H9 (cell line): ENCODE measurements at regions not wholly inside any gene's neighbourhood (a gene's known extent, or its start where the extent isn't known, plus 50 kb on each side); places are given as distances from the start of the nearest gene placed in this dataset.

Experiments used
- DNase-seq: peaks from one replicate; pipeline ENCODE4 v3.0.0-alpha.2; 2017
- H2AFZ ChIP-seq: one replicate; pipeline ENCODE4 v1.6.1; 2013; ENCODE audit warnings: mild to moderate bottlenecking, low read length, control low read depth, moderate library complexity
- H2AK5ac ChIP-seq: 2 replicates; pipeline ENCODE4 v1.6.1; 2013; ENCODE audit warnings: low read length, control low read depth, mixed read lengths; ENCODE audit not compliant: insufficient read length
- H2BK120ac ChIP-seq: one replicate; pipeline ENCODE4 v1.6.1; 2013; ENCODE audit warnings: low read depth, mild to moderate bottlenecking, low read length, control low read depth, inconsistent platforms; ENCODE audit not compliant: poor library complexity, severe bottlenecking
- H2BK12ac ChIP-seq: 2 replicates; pipeline ENCODE4 v1.6.1; 2013; ENCODE audit warnings: low read length, control low read depth, mixed read lengths, low read depth; ENCODE audit not compliant: insufficient read length
- H2BK15ac ChIP-seq: 2 replicates; pipeline ENCODE4 v1.6.1; 2013; ENCODE audit warnings: low read depth, low read length, control low read depth
- H2BK20ac ChIP-seq: one replicate; pipeline ENCODE4 v1.6.1; 2013; ENCODE audit warnings: low read depth, mild to moderate bottlenecking, low read length, control low read depth, inconsistent platforms; ENCODE audit not compliant: poor library complexity, severe bottlenecking
- H2BK5ac ChIP-seq: 2 replicates; pipeline ENCODE4 v1.6.1; 2013; ENCODE audit warnings: low read length, control low read depth, mixed read lengths; ENCODE audit not compliant: insufficient read length
- H3K14ac ChIP-seq: 2 replicates; pipeline ENCODE4 v1.6.1; 2013; ENCODE audit warnings: low read length, control low read depth; ENCODE audit not compliant: insufficient read depth
- H3K18ac ChIP-seq: 2 replicates; pipeline ENCODE4 v1.6.1; 2013; ENCODE audit warnings: low read depth, mild to moderate bottlenecking, mixed read lengths, low read length, control low read depth; ENCODE audit not compliant: insufficient read length
- H3K23ac ChIP-seq: 2 replicates; pipeline ENCODE4 v1.6.1; 2013; ENCODE audit warnings: low read length, control low read depth, mixed read lengths, low read depth; ENCODE audit not compliant: insufficient read length
- H3K23me2 ChIP-seq: 2 replicates; pipeline ENCODE4 v1.6.1; 2013; ENCODE audit warnings: low read depth, mild to moderate bottlenecking, mixed read lengths, low read length, control low read depth; ENCODE audit not compliant: insufficient read length, poor library complexity, severe bottlenecking
- H3K27ac ChIP-seq: 2 replicates; pipeline ENCODE4 v1.5.1; 2013; ENCODE audit warnings: low read length, control low read depth, mixed read lengths, low read depth; ENCODE audit not compliant: insufficient read length
- H3K27me3 ChIP-seq: 2 replicates; pipeline ENCODE4 v1.6.1; 2013; ENCODE audit warnings: low read length, control low read depth, inconsistent platforms; ENCODE audit not compliant: insufficient read depth
- H3K4ac ChIP-seq: 2 replicates; pipeline ENCODE4 v1.6.1; 2013; ENCODE audit warnings: low read depth, mild to moderate bottlenecking, control low read depth, inconsistent platforms, low read length, moderate library complexity
- H3K4me1 ChIP-seq: 2 replicates; pipeline ENCODE4 v1.6.1; 2013; ENCODE audit warnings: low read length, control low read depth, inconsistent platforms; ENCODE audit not compliant: insufficient read depth
- H3K4me2 ChIP-seq: 2 replicates; pipeline ENCODE4 v1.6.1; 2013; ENCODE audit warnings: low read length, control low read depth, mixed read lengths; ENCODE audit not compliant: insufficient read length, insufficient read depth
- H3K56ac ChIP-seq: 2 replicates; pipeline ENCODE4 v1.6.1; 2013; ENCODE audit warnings: low read depth, mild to moderate bottlenecking, mixed read lengths, low read length, control low read depth; ENCODE audit not compliant: insufficient read length
- H3K79me1 ChIP-seq: 2 replicates; pipeline ENCODE4 v1.6.1; 2013; ENCODE audit warnings: low read depth, mild to moderate bottlenecking, moderate library complexity, low read length, control low read depth, inconsistent platforms; ENCODE audit not compliant: insufficient read depth, poor library complexity, severe bottlenecking
- H3K79me2 ChIP-seq: 2 replicates; pipeline ENCODE4 v1.6.1; 2013; ENCODE audit warnings: low read length, control low read depth, inconsistent platforms; ENCODE audit not compliant: insufficient read depth
- H3K9ac ChIP-seq: 2 replicates; pipeline ENCODE4 v1.6.1; 2013; ENCODE audit warnings: low read length, control low read depth, mixed read lengths; ENCODE audit not compliant: insufficient read length; ENCODE audit errors: extremely low read depth
- H3K9me3 ChIP-seq: one replicate; pipeline ENCODE4 v1.6.1; 2013; ENCODE audit warnings: low read depth, low read length, inconsistent platforms; ENCODE audit not compliant: control insufficient read depth
- H3T11ph ChIP-seq: one replicate; pipeline ENCODE4 v1.6.1; 2013; ENCODE audit warnings: mild to moderate bottlenecking, low read length, control low read depth, inconsistent platforms
- H4K20me1 ChIP-seq: one replicate; pipeline ENCODE4 v1.6.1; 2013; ENCODE audit not compliant: control insufficient read depth, insufficient read length, insufficient read depth
- H4K5ac ChIP-seq: 2 replicates; pipeline ENCODE4 v1.6.1; 2013; ENCODE audit warnings: low read depth, mild to moderate bottlenecking, mixed read lengths, low read length, control low read depth; ENCODE audit not compliant: insufficient read length
- H4K8ac ChIP-seq: replicated peaks from 2 replicates; pipeline ENCODE4 v1.6.1; 2013; ENCODE audit warnings: low read length, control low read depth, mixed read lengths, low read depth; ENCODE audit not compliant: insufficient read length
- H4K91ac ChIP-seq: 2 replicates; pipeline ENCODE4 v1.6.1; 2013; ENCODE audit warnings: low read depth, mild to moderate bottlenecking, moderate library complexity, mixed read lengths, low read length, control low read depth; ENCODE audit not compliant: insufficient read length
- H3K27ac Mint-ChIP-seq, 3 experiments: 2 replicates in 2 of 3; 3 replicates in 1 of 3; pipeline ENCODE4 v1.8.0; 2020 to 2021; ENCODE audit warnings: mixed read lengths in 3 of 3, mild to moderate bottlenecking in 1 of 3, moderate library complexity in 1 of 3
- H3K27me3 Mint-ChIP-seq: 2 replicates; pipeline ENCODE4 v1.8.0; 2021; ENCODE audit warnings: low read depth, mild to moderate bottlenecking, moderate library complexity, mixed read lengths
- H3K36me3 Mint-ChIP-seq, 3 experiments: 2 replicates in 2 of 3; 3 replicates in 1 of 3; pipeline ENCODE4 v1.8.0; 2020 to 2021; ENCODE audit warnings: low read depth in 3 of 3, mixed read lengths in 3 of 3; ENCODE audit not compliant: insufficient read depth in 1 of 3
- H3K4me1 Mint-ChIP-seq, 2 experiments: 2 replicates each; pipeline ENCODE4 v1.8.0; 2020; ENCODE audit warnings: mixed read lengths in 2 of 2
- H3K4me3 Mint-ChIP-seq, 2 experiments: 2 replicates in 1 of 2; 3 replicates in 1 of 2; pipeline ENCODE4 v1.8.0; 2020 to 2021; ENCODE audit warnings: mild to moderate bottlenecking in 2 of 2, mixed read lengths in 2 of 2, moderate library complexity in 1 of 2
- H3K9me3 Mint-ChIP-seq, 2 experiments: 2 replicates in 1 of 2; 3 replicates in 1 of 2; pipeline ENCODE4 v1.8.0; 2020; ENCODE audit warnings: mild to moderate bottlenecking in 2 of 2, mixed read lengths in 2 of 2, moderate library complexity in 1 of 2
- CTCF ChIP-seq: fragments of 200-600 bp; sonication (generic); conservative IDR thresholded peaks from 3 replicates; pipeline ENCODE4 v1.8.0; 2021; ENCODE audit warnings: antibody characterized with exemption, mild to moderate bottlenecking
- WGBS: extraction: QIAGEN DNeasy Blood & Tissue Kit; methylation state at CpG from one replicate; pipeline ENCODE4 v1.1.7; 2013; ENCODE audit warnings: missing lambda C conversion rate, low lambda C conversion rate, mixed read lengths; ENCODE audit not compliant: insufficient read length; ENCODE audit errors: extremely low coverage; 5-methylcytosine and 5-hydroxymethylcytosine counted together

DNA sequence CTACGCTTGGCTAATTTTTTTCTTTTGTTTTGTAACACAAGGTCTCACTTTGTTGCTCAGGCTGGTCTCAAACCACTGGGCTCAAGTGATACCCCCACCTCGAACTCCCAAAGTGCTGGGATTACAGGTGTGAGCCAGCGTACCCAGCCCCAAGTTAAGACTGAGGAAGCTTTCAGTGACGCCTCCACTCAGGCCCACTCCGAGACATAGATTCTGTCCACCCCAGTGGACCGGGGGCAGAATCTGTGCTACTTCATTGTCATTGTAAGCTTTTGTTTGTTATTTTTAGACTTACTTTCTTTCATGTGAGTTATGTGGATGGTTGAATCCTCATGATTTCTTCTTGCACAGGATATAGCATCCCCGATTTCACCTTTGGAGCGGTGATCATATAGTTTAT lies 156.9 kb upstream of the TSHZ3 start:
- no peaks in the 10 kb centered on the region; the same call in 1 of the 2 replicates for H3K27me3 ChIP-seq
- WGBS: no CpG with 5 or more reads among the region's 8 CpGs

More for the DNA sequence above, 156.9 kb upstream of the TSHZ3 start:
- Histone ChIP-seq H3K79me2 (no peaks in the 10 kb centered on the region), H3K4me2 (no peak overlapping the region), H3K23me2 (no peaks in the 10 kb centered on the region), H3K56ac (no peak overlapping the region), H4K20me1 (no peaks in the 10 kb centered on the region), H3K4me1 (no peaks in the 10 kb centered on the region), H4K8ac (no peak overlapping the region), H2BK12ac (no peak overlapping the region), H3K9ac (no peak overlapping the region), H2BK5ac (no peak overlapping the region), H2BK15ac (no peak overlapping the region), H3K9me3 (no peaks in the 10 kb centered on the region), H3K18ac (no peak overlapping the region), H4K5ac (no peak overlapping the region), H3K23ac (no peak overlapping the region), H3T11ph (no peak overlapping the region), H3K27ac (no peak overlapping the region), H3K79me1 (no peaks in the 10 kb centered on the region), H2AK5ac (no peak overlapping the region), H3K14ac (no peak overlapping the region), H3K4ac (no peak overlapping the region), H4K91ac (no peak overlapping the region), H2BK20ac (no peak overlapping the region), H2AFZ (no peak overlapping the region), H2BK120ac (no peak overlapping the region)
- TF ChIP-seq CTCF: no peak
- no peak for DNase-seq
- no peaks in the 10 kb centered on the region; a peak in 1 of 5 replicates for H3K9me3 Mint-ChIP-seq
- no peaks in the 10 kb centered on the region; the same call in 1 of the 2 replicates for H3K27me3 Mint-ChIP-seq
- H3K4me3 Mint-ChIP-seq: no peak overlapping the region
- no peak overlapping the region for H3K27ac Mint-ChIP-seq
- H3K36me3 Mint-ChIP-seq: no peaks in the 10 kb centered on the region; a peak in 1 of 7 replicates
- H3K4me1 Mint-ChIP-seq: peaks cover 9 to 13% of the 10 kb centered on the region in 2 experiments
